C4-2B (cell line): ENCODE measurements at regions not wholly inside any gene's neighbourhood (a gene's known extent, or its start where the extent isn't known, plus 50 kb on each side); places are given as distances from the start of the nearest gene placed in this dataset.

Experiments used
- H3K27ac ChIP-seq: fragments of 450-650 bp; 2 replicates; pipeline ENCODE4 v1.5.1; 2017
- CTCF ChIP-seq: fragments of 450-650 bp; conservative IDR thresholded peaks from 2 replicates; pipeline ENCODE4 v1.5.1; 2017; ENCODE audit warnings: mild to moderate bottlenecking
- ZFX ChIP-seq: fragments of 450-650 bp; IDR thresholded peaks from 2 replicates; pipeline ENCODE4 v1.6.1; 2017

GRCh38 chr9:13424204-13424603 lies 144.7 kb upstream of the MPDZ start:
- TF ChIP-seq CTCF (peak; percentile 11), ZFX (no peak)
- no peak overlapping the region for H3K27ac ChIP-seq

- TF ChIP-seq CTCF (no peak), ZFX (no peak)
- no peak overlapping the region for H3K27ac ChIP-seq
Measured at GRCh38 chr9:13414349-13414748, 134.9 kb upstream of the MPDZ start.

GRCh38 chr9:13412331-13412730 lies 132.8 kb upstream of the MPDZ start:
- H3K27ac ChIP-seq: no peak overlapping the region
- TF ChIP-seq ZFX (no peak), CTCF (no peak)

GRCh38 chr9:13411791-13412190 lies 132.3 kb upstream of the MPDZ start:
- TF ChIP-seq CTCF: no peak
- TF ChIP-seq ZFX: no peak
- H3K27ac ChIP-seq: no peak overlapping the region

GRCh38 chr9:13410566-13411031 lies 131.1 kb upstream of the MPDZ start:
- no peak for TF ChIP-seq CTCF
- TF ChIP-seq ZFX: no peak
- no peak overlapping the region for H3K27ac ChIP-seq

GRCh38 chr9:13397661-13398060 lies 118.2 kb upstream of the MPDZ start:
- TF ChIP-seq ZFX (no peak), CTCF (no peak)

GRCh38 chr9:13397220-13397619 lies 117.7 kb upstream of the MPDZ start:
- no peak overlapping the region for H3K27ac ChIP-seq
- TF ChIP-seq CTCF (no peak), ZFX (no peak)

More at GRCh38 chr9:13397661-13398060, 118.2 kb upstream of the MPDZ start:
- no peak overlapping the region for H3K27ac ChIP-seq
